ENCODE measurements at regions not wholly inside any gene's neighbourhood (a gene's known extent, or its start where the extent isn't known, plus 50 kb on each side); places are given as distances from the start of the nearest gene placed in this dataset.

DNA sequence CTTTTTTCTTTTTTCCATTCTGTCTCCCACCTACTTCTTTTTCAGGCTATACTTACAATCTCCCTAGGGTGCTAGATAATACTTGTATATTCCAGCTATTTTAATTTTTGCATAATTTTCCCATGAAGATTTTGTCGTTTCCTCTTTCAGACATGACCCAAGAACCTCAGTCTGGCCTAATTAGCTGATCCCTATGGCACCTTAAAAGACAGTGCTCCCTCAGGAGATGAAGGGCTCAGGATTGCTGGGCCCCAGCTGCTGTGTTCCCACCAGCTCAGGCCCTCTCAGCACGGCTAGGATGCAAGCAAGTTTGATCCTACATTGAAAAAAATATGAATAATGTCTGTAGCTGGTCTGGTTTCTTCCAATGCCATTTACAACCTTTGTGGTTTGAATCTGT, 55.0 kb upstream of the RGS5 start:
- no peak for DNase-seq

DNA sequence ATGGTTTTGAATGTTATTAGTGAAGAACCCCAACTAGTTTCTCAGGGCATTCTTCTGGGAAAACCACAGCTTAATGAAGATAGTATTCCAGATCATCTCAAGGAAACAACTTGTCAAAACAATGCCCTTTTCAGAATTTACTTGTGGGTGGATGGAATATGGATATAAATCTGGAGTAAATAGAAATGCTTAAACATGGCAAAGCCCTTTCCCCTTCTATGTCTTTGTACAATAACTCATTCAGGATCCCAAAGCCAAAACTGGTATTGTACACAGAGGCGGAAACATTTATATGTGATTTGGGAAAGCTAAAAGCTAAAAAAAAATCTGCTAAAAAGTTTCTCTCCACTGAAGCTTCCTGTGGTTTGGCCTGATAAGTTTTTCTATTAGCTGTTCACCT, 55.5 kb upstream of the RGS5 start:
- peak; percentile 34 for DNase-seq

DNA sequence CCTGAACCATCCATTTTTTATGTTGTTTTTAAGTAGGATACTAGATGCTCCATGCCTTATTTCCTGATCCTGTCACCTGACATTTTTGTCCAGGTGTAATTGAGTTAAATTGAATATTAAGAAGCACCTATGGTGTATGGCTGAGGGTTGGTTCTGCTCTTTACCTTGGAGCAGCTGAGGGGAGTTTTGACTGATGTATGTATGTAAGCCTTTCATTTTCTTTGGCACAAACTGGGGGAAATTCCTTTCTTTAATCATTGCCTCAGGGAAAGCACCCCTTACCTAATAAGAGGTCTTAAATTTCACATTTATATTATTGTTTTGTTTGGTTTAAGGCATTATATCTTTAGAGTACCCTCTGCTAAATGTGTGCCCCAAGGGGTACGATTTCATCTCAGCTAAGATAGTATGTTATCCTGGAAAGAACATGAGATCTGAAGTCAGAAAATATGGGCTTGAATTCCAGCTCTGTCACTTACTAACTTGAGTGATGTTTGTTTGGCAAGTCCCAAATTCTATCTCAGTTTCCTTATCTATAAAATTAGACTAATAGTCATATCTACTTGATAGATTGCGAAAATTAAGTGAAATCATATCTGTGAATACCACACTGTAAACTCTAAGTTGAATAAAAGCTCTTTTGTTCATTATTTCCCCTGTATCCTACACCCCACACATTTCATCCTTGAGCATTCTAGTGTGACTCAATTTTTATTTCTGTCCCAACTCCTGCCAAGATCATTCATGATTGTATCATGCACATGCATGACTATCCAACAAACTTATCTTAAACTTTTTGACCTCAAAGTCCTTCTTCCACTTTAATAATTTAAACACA, 57.7 kb upstream of the NUF2 start:
- no peak for DNase-seq

DNA sequence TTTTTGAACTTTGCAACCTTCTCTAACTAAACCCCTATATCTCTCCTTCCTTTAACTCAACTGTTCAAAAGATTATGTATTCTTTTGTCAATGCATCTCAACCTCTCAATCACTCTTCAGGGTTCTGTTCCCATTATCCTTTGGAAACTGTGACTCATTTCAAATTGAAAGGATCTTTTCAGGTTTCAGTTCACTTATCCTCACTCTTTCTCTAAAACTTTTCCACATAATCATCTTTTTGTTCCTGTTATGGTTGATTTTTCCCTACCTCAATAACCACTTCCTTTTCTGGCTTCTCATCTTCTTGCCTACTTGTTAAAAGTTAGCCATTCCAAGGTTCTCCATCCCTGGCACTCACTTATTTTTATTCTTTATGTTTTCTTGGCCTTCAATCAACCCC, 56.2 kb upstream of the NUF2 start:
- DNase-seq = no peak

DNA sequence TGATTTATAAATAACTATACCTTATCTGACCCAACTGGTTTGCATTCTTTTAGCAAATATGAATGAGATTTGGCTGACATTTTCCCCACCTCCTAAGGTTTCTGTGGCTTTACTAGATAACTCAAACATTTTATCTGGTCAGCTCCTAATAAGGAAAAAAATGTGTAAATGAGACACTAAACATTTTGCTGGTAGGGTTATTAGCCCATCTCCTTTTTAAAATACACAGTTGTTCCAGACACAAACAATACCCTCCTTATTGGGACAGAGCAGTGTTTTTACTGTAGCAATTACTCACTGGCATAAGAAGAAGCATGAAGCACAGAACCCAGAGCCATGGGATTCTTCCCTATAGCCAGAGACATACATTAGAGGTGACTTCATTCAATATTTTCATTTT, 53.8 kb upstream of the NUF2 start:
- DNase-seq = peak; percentile 49

DNA sequence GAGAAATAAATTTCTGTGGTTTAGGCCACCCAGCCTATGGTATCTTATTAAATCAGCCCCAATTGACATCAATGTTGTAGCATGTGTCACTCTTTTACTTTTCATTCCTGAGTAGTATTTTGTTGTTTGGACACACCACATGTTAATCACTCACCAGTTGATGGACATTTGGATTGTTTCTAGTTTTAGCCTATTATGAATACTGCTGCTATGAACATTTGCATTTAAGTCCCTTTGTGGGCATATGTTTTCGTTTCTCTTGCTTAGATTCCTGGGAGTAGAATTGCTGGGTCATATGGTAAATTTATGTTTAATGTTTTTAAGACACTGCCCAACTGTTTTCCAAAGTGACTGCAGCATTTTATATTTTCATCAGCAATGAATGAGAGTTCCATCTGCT, 50.2 kb upstream of the NUF2 start:
- DNase-seq = no peak
